HL-60 (cell line): ENCODE measurements at regions not wholly inside any gene's neighbourhood (a gene's known extent, or its start where the extent isn't known, plus 50 kb on each side); places are given as distances from the start of the nearest gene placed in this dataset.

Experiments
- CTCF ChIP-seq: IDR thresholded peaks from one replicate; pipeline ENCODE4 v1.5.1; 2011; ENCODE audit warnings: low read length, control low read depth, inconsistent platforms; ENCODE audit not compliant: insufficient read depth
- GABPA ChIP-seq: IDR thresholded peaks from 2 replicates; pipeline ENCODE4 v1.6.1; 2012; ENCODE audit warnings: low read depth
- POLR2AphosphoS5 ChIP-seq: IDR thresholded peaks from 2 replicates; pipeline ENCODE4 v1.6.1; 2012; ENCODE audit warnings: low read depth
- SPI1 ChIP-seq: IDR thresholded peaks from 2 replicates; pipeline ENCODE4 v1.6.1; 2012; ENCODE audit warnings: low read depth, mild to moderate bottlenecking, borderline replicate concordance

GRCh38 chr13:109275852-109276251 is 510.5 kb downstream of the IRS2 start:
- no peak for TF ChIP-seq CTCF
- no peak for TF ChIP-seq POLR2AphosphoS5
- no peak for TF ChIP-seq GABPA
- TF ChIP-seq SPI1: no peak
